Stomach (tissue), 4 donors: ENCODE measurements at regions not wholly inside any gene's neighbourhood (a gene's known extent, or its start where the extent isn't known, plus 50 kb on each side); places are given as distances from the start of the nearest gene placed in this dataset.

Source experiments
- CTCF ChIP-seq, 7 experiments: fragments of 450-650 bp in 4 of 7; fragments of 200-600 bp in 3 of 7; sonication (generic) in 3 of 7; IDR thresholded peaks; one replicate each; pipeline ENCODE4 v1.5.1; 2016 to 2019; ENCODE audit warnings: antibody characterized with exemption in 7 of 7, control low read depth in 2 of 7, mild to moderate bottlenecking in 1 of 7
- POLR2A ChIP-seq, 4 donors: fragments of 450-650 bp; IDR thresholded peaks; one replicate each; pipeline ENCODE4 v1.6.1; 2016; ENCODE audit warnings: antibody characterized with exemption in 4 of 4, control low read depth in 2 of 4, mild to moderate bottlenecking in 1 of 4, moderate library complexity in 1 of 4
- POLR2AphosphoS5 ChIP-seq, 3 donors: sonication (generic); formaldehyde crosslinking; IDR thresholded peaks; one replicate each; pipeline ENCODE4 v1.6.1; 2016; ENCODE audit warnings: antibody characterized with exemption in 3 of 3

- no peak for TF ChIP-seq CTCF (IDR thresholded peaks at IDR 0.05)
- TF ChIP-seq POLR2A (IDR thresholded peaks at IDR 0.05): no peak
- TF ChIP-seq POLR2AphosphoS5 (IDR thresholded peaks at IDR 0.05): no peak
These were observed 213.6 kb upstream of the ADARB2 start for GRCh38 chr10:1950803-1951495.
